SU-DHL-6 (cell line): ENCODE measurements at regions not wholly inside any gene's neighbourhood (a gene's known extent, or its start where the extent isn't known, plus 50 kb on each side); places are given as distances from the start of the nearest gene placed in this dataset.

ENCODE experiments used
- H2AFZ ChIP-seq: fragments of 200-600 bp; sonication (generic); 2 replicates; pipeline ENCODE4 v1.6.1; 2014; ENCODE audit warnings: low read depth, mild to moderate bottlenecking, moderate library complexity, mixed read lengths, antibody characterized with exemption, low read length; ENCODE audit not compliant: severe bottlenecking
- H3F3A ChIP-seq: fragments of 200-600 bp; shearing (Covaris generic); 2 replicates; pipeline ENCODE4 v1.6.0; 2016; ENCODE audit warnings: antibody characterized with exemption, mild to moderate bottlenecking; ENCODE audit not compliant: insufficient read depth
- H3K27ac ChIP-seq: fragments of 200-600 bp; sonication (generic); 2 replicates; pipeline ENCODE4 v1.5.1; 2016; ENCODE audit warnings: low read depth, mild to moderate bottlenecking, low read length, moderate library complexity, mixed read lengths
- H3K27me3 ChIP-seq: fragments of 200-600 bp; sonication (generic), shearing (Covaris generic); 2 replicates; pipeline ENCODE4 v1.6.0; 2014; ENCODE audit warnings: mild to moderate bottlenecking, low read length
- H3K36me3 ChIP-seq: fragments of 200-600 bp; sonication (generic); 2 replicates; pipeline ENCODE4 v1.6.1; 2014; ENCODE audit warnings: mild to moderate bottlenecking, low read length, mixed read lengths
- H3K4me2 ChIP-seq: fragments of 300-600, 200-600 bp; shearing (Covaris generic), sonication (generic); 2 replicates; pipeline ENCODE4 v1.6.0; 2014; ENCODE audit warnings: low read length, low read depth, mild to moderate bottlenecking; ENCODE audit not compliant: poor library complexity, severe bottlenecking
- H3K4me3 ChIP-seq: fragments of 200-600 bp; sonication (generic); 2 replicates; pipeline ENCODE4 v1.5.1; 2014; ENCODE audit warnings: antibody characterized with exemption, low read length, mild to moderate bottlenecking, mixed read lengths; ENCODE audit not compliant: insufficient read depth, poor library complexity, severe bottlenecking
- H3K79me2 ChIP-seq: fragments of 200-600 bp; sonication (generic); 2 replicates; pipeline ENCODE4 v1.6.1; 2014; ENCODE audit warnings: mild to moderate bottlenecking, low read length, moderate library complexity; ENCODE audit not compliant: insufficient read depth
- H3K9ac ChIP-seq: fragments of 200-600 bp; sonication (generic); 2 replicates; pipeline ENCODE4 v1.7.0; 2014; ENCODE audit warnings: mild to moderate bottlenecking, low read length
- H3K9me2 ChIP-seq: fragments of 200-600 bp; sonication (generic); replicated peaks from 2 replicates; pipeline ENCODE4 v1.6.1; 2014; ENCODE audit warnings: low read length; ENCODE audit not compliant: insufficient read depth
- H3K9me3 ChIP-seq: fragments of 200-600 bp; sonication (generic); 2 replicates; pipeline ENCODE4 v1.6.1; 2014; ENCODE audit warnings: low read length, mixed read lengths; ENCODE audit not compliant: insufficient read depth
- H4K20me1 ChIP-seq: fragments of 200-600 bp; sonication (generic); 2 replicates; pipeline ENCODE4 v1.6.1; 2014; ENCODE audit warnings: low read depth, mild to moderate bottlenecking, antibody characterized with exemption, low read length, moderate library complexity, mixed read lengths
- CTCF ChIP-seq: fragments of 200-600 bp; sonication (generic); IDR thresholded peaks from one replicate; pipeline ENCODE4 v1.5.1; 2017; ENCODE audit warnings: antibody characterized with exemption, mild to moderate bottlenecking, low read length, moderate library complexity; ENCODE audit not compliant: insufficient read depth, poor library complexity, severe bottlenecking
- EZH2phosphoT487 ChIP-seq: fragments of 200-600 bp; sonication (generic), shearing (Covaris generic); conservative IDR thresholded peaks from 2 replicates; pipeline ENCODE4 v1.6.1; 2018; ENCODE audit warnings: mild to moderate bottlenecking, antibody characterized with exemption, low read length, moderate library complexity, mixed read lengths

- TF ChIP-seq EZH2phosphoT487, result no peak
- TF ChIP-seq CTCF, result no peak
- Histone ChIP-seq H3K9me3 (no peaks in the 10 kb centered on the region), H3K9ac (no peak overlapping the region), H3K79me2 (no peaks in the 10 kb centered on the region), H4K20me1 (no peaks in the 10 kb centered on the region), H3K4me3 (no peak overlapping the region), H3K36me3 (no peaks in the 10 kb centered on the region), H3K9me2 (no peaks in the 10 kb centered on the region), H3F3A (no peaks in the 10 kb centered on the region), H3K27me3 (no peaks in the 10 kb centered on the region), H3K27ac (no peak overlapping the region), H2AFZ (no peak overlapping the region), H3K4me2 (no peak overlapping the region)
Observed at GRCh38 chr14:29493849-29494248, 433.8 kb downstream of the PRKD1 start.

GRCh38 chr14:29494312-29494711 is 433.3 kb downstream of the PRKD1 start:
- Histone ChIP-seq H3K9me3 (no peaks in the 10 kb centered on the region), H3K27ac (no peak overlapping the region), H2AFZ (no peak overlapping the region), H4K20me1 (no peaks in the 10 kb centered on the region), H3K9ac (no peak overlapping the region), H3K27me3 (no peaks in the 10 kb centered on the region), H3K4me2 (no peak overlapping the region), H3F3A (no peaks in the 10 kb centered on the region), H3K9me2 (no peaks in the 10 kb centered on the region), H3K79me2 (no peaks in the 10 kb centered on the region), H3K4me3 (no peak overlapping the region), H3K36me3 (no peaks in the 10 kb centered on the region)
- no peak for TF ChIP-seq CTCF
- TF ChIP-seq EZH2phosphoT487, result no peak

- Histone ChIP-seq H3K4me2 (no peak overlapping the region), H3K36me3 (no peaks in the 10 kb centered on the region), H3K27me3 (no peaks in the 10 kb centered on the region), H4K20me1 (no peaks in the 10 kb centered on the region), H3K9me3 (no peaks in the 10 kb centered on the region), H3K27ac (no peak overlapping the region), H3K79me2 (no peaks in the 10 kb centered on the region), H2AFZ (no peak overlapping the region), H3K9me2 (no peaks in the 10 kb centered on the region), H3K4me3 (no peak overlapping the region), H3K9ac (no peak overlapping the region), H3F3A (no peaks in the 10 kb centered on the region)
- TF ChIP-seq EZH2phosphoT487 (no peak), CTCF (no peak)
Observed at GRCh38 chr14:29503903-29504302, 423.7 kb downstream of the PRKD1 start.
